GM21576 (cell line): ENCODE measurements at regions not wholly inside any gene's neighbourhood (a gene's known extent, or its start where the extent isn't known, plus 50 kb on each side); places are given as distances from the start of the nearest gene placed in this dataset.
"Not testable (repeated sequence)": the region's sequence is repeated elsewhere in the genome, so short reads cannot be mapped to it uniquely, and the experiment has no call there.

Source experiments
- ATAC-seq: cut with Tn5 transposase; IDR thresholded peaks from one replicate; pipeline ENCODE4 v1.9.1; 2021; ENCODE audit warnings: mild to moderate bottlenecking, moderate library complexity; ENCODE audit not compliant: unreplicated experiment

GRCh38 chr16:18263046-18263445, 73.5 kb downstream of the NPIPA8 start:
- ATAC-seq, result not testable (repeated sequence)

GRCh38 chr16:18261848-18262247, 74.7 kb downstream of the NPIPA8 start:
- ATAC-seq, result not testable (repeated sequence)

- ATAC-seq, result not testable (repeated sequence)
Observed at GRCh38 chr16:18259496-18260176, 76.9 kb downstream of the NPIPA8 start.

GRCh38 chr16:18252943-18253342, 83.6 kb downstream of the NPIPA8 start:
- not testable (repeated sequence) for ATAC-seq

- not testable (repeated sequence) for ATAC-seq
Observed at GRCh38 chr16:18230505-18230904, 106.0 kb downstream of the NPIPA8 start.

- not testable (repeated sequence) for ATAC-seq
Observed at GRCh38 chr16:18222054-18223009, 114.2 kb downstream of the NPIPA8 start.

- not testable (repeated sequence) for ATAC-seq
Observed at GRCh38 chr16:18217741-18218140, 118.8 kb downstream of the NPIPA8 start.

GRCh38 chr16:18216814-18217213, 119.7 kb downstream of the NPIPA8 start:
- not testable (repeated sequence) for ATAC-seq

- ATAC-seq, result not testable (repeated sequence)
Observed at GRCh38 chr16:18213810-18214209, 122.7 kb downstream of the NPIPA8 start.

- not testable (repeated sequence) for ATAC-seq
Observed at GRCh38 chr16:18211505-18211904, 125.0 kb downstream of the NPIPA8 start.

GRCh38 chr16:18204786-18205185, 131.8 kb downstream of the NPIPA8 start:
- not testable (repeated sequence) for ATAC-seq

GRCh38 chr16:18204309-18204708, 132.2 kb downstream of the NPIPA8 start:
- ATAC-seq, result not testable (repeated sequence)

- ATAC-seq, result not testable (repeated sequence)
Observed at GRCh38 chr16:18201511-18201910, 135.0 kb downstream of the NPIPA8 start.

GRCh38 chr16:18192389-18192788, 144.1 kb downstream of the NPIPA8 start:
- ATAC-seq, result not testable (repeated sequence)

- ATAC-seq, result not testable (repeated sequence)
Observed at GRCh38 chr16:18190179-18190578, 146.4 kb downstream of the NPIPA8 start.

GRCh38 chr16:18184755-18185154, 151.8 kb downstream of the NPIPA8 start:
- not testable (repeated sequence) for ATAC-seq

- ATAC-seq, result not testable (repeated sequence)
Observed at GRCh38 chr16:18181028-18181427, 155.5 kb downstream of the NPIPA8 start.

GRCh38 chr16:18173945-18174497, 162.5 kb downstream of the NPIPA8 start:
- not testable (repeated sequence) for ATAC-seq

- ATAC-seq, result not testable (repeated sequence)
Observed at GRCh38 chr16:18162293-18162692, 174.2 kb downstream of the NPIPA8 start.

GRCh38 chr16:18161224-18161623, 175.3 kb downstream of the NPIPA8 start:
- not testable (repeated sequence) for ATAC-seq

GRCh38 chr16:18159185-18159584, 177.4 kb downstream of the NPIPA8 start:
- not testable (repeated sequence) for ATAC-seq
